ENCODE measurements at regions not wholly inside any gene's neighbourhood (a gene's known extent, or its start where the extent isn't known, plus 50 kb on each side); places are given as distances from the start of the nearest gene placed in this dataset.
"Not testable (repeated sequence)": the region's sequence is repeated elsewhere in the genome, so short reads cannot be mapped to it uniquely, and the experiment has no call there.

DNA sequence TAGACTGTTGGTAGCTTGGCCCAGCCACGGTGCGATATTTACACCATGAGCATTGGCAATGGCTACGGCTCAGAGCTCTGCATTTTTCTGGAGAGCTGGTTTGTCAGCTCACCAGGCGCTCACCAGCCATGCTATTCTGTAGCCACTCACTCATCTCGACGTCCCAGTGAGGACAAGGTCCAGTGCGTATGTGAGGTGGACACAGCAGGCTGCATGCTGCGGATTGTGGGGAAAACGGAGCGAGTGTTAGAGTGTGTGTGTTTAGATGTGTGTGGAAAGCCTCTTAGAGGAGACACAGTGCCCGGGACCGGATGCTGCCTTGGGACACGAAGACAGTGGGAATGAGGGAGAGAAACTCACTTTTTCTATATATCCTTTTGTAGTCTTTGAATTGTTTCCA lies 103.7 kb downstream of the PLXNA1 start:
- not testable (repeated sequence) for TF ChIP-seq CTCF (conservative IDR thresholded peaks at IDR 0.05 in 1 of 2, IDR thresholded peaks at IDR 0.05 in 1 of 2; ENCODE audit: low read depth in 1 of 2, low read length in 2 of 2); EZH2 (IDR thresholded peaks at IDR 0.05; ENCODE audit: low read length, missing control alignments)

Measured in fibroblast of lung (primary cell).